ENCODE measurements at regions not wholly inside any gene's neighbourhood (a gene's known extent, or its start where the extent isn't known, plus 50 kb on each side); places are given as distances from the start of the nearest gene placed in this dataset.
"Not testable (repeated sequence)": the region's sequence is repeated elsewhere in the genome, so short reads cannot be mapped to it uniquely, and the experiment has no call there.

DNA sequence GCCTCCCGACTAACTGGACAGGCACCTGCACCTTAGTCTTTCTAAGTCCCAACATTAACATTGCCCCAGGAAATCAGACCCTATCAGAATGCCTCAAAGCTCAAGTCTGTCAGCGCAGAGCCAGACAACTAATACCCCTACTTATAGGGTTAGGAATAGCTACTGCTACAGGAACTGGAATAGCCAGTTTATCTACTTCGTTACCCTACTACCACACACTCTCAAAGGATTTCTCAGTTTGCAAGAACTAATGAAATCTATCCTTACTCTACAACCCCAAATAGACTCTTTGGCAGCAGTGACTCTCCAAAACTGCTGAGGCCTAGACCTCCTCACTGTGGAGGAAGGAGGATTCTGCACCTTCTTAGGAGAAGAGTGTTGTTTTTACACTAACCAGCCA is 88.5 kb downstream of the COPRS start:
- not testable (repeated sequence) for H3K9me3 Mint-ChIP-seq; H3K27ac Mint-ChIP-seq; H3K4me3 Mint-ChIP-seq; H3K27me3 Mint-ChIP-seq (ENCODE audit: low read depth in 3 of 3); H3K36me3 Mint-ChIP-seq; DNase-seq
- H3K4me1 Mint-ChIP-seq: peaks cover 5 to 15% of the 10 kb centered on the region in 2 donors

DNA sequence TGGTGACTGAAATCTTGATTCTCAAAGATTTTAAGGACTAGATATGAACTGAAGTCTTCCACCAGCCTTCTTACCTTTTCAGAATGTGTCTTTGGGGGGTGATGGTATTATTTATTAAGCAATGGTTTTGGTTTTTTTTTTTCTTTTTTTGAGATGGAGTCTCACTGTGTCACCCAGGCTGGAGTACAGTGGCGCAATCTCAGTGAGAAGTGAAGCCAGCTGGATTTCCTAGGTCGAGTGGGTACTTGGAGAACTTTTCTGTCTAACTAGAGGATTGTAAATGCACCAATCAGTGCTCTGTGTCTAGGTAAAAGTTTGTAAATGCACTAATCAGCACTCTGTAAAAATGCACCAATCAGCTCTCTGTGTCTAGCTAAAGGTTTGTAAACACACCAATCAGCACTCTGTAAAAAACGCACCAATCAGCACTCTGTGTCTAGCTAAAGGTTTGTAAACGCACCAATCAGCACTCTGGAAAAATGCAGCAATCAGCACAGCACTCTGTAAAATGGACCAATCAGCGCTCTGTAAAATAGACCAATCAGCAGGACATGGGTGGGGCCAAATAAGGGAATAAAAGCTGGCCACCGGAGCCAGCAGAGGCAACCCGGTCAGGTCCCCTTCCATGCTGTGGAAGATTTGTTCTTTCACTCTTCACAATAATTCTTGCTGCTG is 97.1 kb downstream of the COPRS start:
- not testable (repeated sequence) for H3K27me3 Mint-ChIP-seq (ENCODE audit: low read depth in 3 of 3); H3K36me3 Mint-ChIP-seq; H3K4me1 Mint-ChIP-seq

DNA sequence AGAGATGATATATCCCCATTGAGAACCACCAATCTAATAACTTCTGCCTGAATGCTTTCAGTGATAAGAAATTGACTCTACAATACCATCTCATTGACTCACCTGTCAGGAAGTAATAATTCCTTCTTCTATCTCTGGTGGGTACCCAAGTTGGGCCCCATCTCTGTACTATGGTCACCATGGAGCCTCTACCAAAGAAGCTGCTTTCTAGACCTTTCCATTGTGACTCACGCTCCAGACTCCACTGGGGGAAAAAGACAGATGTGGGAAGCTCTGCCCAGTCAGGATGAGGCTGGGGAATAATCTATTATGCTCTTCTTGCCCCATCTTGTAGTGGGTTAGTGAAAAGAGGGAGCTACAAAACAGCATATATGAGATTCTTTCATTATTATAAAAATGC is 100.4 kb downstream of the COPRS start:
- Mint-ChIP-seq H3K36me3 (no peaks in the 10 kb centered on the region), H3K27ac (no peak overlapping the region), H3K9me3 (no peaks in the 10 kb centered on the region), H3K4me3 (no peak overlapping the region), H3K4me1 (no peaks in the 10 kb centered on the region), H3K27me3 (ENCODE audit: low read depth in 3 of 3) (peaks cover 2 to 6% (median 2%) of the 10 kb centered on the region in 3 donors)
- no peak for DNase-seq

More for the DNA sequence above, 97.1 kb downstream of the COPRS start:
- not testable (repeated sequence) for H3K27ac Mint-ChIP-seq, H3K9me3 Mint-ChIP-seq, DNase-seq, H3K4me3 Mint-ChIP-seq

DNA sequence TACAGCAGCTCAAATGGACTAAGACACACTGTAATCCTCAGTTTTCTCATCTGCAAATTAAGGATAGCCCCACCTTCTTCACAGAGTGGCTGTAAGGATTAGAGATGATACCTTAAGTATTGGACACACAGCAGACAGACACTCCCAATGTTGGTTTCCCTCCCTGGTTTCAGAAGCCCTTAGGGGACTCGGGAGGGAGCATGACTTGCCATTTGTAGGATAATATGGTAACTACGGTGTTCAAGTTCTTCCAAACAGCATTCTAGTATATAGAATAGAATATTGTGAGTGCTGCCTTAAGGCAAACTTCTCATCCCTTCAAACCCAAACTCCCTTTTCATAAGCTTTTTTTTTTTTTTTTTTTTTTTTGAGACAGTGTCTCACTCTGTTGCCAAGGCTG is 101.9 kb downstream of the COPRS start:
- Mint-ChIP-seq H3K4me1 (no peaks in the 10 kb centered on the region), H3K27ac (no peak overlapping the region), H3K36me3 (no peaks in the 10 kb centered on the region), H3K27me3 (ENCODE audit: low read depth in 3 of 3) (peaks cover 0 to 3% (median 1%) of the 10 kb centered on the region in 3 donors), H3K9me3 (no peaks in the 10 kb centered on the region), H3K4me3 (no peak overlapping the region)
- DNase-seq: no peak

DNA sequence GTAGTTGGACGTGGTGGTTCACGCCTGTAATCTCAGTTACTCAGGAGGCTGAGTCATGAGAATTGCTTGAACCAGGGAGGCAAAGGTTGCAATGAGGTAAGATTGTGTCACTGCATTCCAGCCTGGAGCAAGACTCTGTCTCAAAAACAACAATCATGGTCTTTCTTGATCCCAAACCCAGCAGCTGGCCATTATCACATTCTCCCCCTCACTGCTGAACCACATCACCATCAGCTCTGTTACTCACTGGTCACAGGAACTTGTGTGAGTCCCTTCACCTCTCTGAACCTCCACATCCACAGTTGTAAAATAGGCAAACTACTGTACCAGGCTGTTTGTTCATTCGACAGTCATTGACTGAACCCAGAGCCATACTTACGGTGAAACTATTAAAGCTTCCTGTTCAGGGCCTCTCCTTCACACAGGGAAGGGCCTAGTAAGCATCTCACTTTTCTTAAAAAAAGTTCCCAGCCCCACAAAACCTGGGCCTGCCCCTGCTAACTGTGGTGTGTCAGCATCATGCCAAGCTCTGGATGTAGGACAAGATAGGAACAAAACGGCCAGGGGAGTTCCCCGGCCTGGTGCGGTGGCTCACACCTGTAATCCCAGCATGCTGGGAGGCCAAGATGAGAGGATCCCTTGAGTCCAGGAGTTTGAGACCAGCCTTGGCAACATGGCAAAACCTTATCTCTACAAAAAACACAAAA is 104.7 kb downstream of the COPRS start:
- Mint-ChIP-seq H3K4me3 (no peak overlapping the region), H3K4me1 (no peaks in the 10 kb centered on the region), H3K27ac (no peak overlapping the region), H3K9me3 (no peaks in the 10 kb centered on the region), H3K36me3 (no peaks in the 10 kb centered on the region), H3K27me3 (ENCODE audit: low read depth in 3 of 3) (peaks cover 0 to 3% (median 0%) of the 10 kb centered on the region in 3 donors)
- DNase-seq: no peak

DNA sequence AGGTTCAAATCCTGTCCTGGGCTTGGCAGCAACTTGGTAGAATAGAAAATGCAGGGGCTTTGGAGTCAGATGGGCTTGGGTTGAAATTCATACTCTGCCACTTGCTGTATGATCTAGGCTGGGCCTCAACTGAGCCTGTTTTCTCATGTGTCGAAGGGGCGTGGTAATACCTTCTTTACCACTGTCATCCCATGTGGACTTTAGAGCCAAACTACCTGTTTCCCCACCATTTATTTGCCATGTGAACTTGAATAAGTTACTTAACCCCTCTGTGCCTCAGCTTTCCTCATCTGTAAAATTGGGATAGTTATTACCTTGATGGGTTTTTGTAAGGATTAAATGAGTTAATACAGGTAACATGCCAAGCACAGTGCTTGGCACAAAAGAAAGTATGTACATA is 106.0 kb downstream of the COPRS start:
- Mint-ChIP-seq H3K4me1 (no peaks in the 10 kb centered on the region), H3K4me3 (no peak overlapping the region), H3K27ac (no peak overlapping the region), H3K36me3 (no peaks in the 10 kb centered on the region), H3K27me3 (ENCODE audit: low read depth in 3 of 3) (peaks cover 0 to 3% (median 0%) of the 10 kb centered on the region in 3 donors), H3K9me3 (no peaks in the 10 kb centered on the region)
- no peak for DNase-seq

DNA sequence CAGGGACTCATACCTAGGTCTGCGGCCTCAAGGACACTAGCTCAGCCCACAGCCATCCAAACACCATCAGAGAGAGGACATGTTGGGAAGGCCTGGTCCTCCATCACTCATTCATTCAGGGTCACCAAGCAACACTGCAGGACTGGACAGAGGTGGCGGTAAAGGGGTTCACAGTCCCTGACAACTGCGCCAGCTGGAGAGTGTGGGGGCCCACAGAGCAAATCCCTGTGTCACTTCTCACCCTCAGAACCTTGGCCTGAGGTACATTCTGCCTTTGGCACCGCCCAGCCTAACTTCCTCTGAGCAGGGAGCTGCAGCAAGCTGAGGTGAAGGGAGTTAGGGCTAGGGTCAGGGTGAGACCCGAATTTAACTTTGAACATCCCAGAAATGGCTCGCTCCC is 106.5 kb downstream of the COPRS start:
- Mint-ChIP-seq H3K4me3 (no peak overlapping the region), H3K36me3 (no peaks in the 10 kb centered on the region), H3K9me3 (no peaks in the 10 kb centered on the region), H3K4me1 (no peaks in the 10 kb centered on the region), H3K27me3 (ENCODE audit: low read depth in 3 of 3) (peaks cover 0 to 3% (median 0%) of the 10 kb centered on the region in 3 donors), H3K27ac (no peak overlapping the region)
- DNase-seq: no peak

DNA sequence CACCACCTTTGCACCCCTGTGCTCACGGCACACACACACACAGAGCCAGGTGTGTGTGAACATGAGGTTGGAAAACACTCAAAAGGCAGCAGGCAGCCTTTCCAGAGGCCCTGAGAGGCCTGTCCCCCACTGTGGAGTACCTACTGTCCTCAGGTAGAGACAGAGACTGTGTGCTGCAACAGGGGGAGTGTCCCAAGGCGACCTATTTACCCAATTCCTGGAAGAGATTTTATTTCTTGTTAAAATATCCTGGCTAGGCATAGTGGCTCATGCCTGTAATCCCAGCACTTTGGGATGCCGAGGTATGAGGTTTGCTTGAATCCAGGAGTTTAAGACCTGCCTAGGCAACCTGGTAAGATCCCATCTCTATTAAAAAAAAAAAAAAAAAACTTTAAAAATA is 108.5 kb downstream of the COPRS start:
- no peaks in the 10 kb centered on the region for H3K9me3 Mint-ChIP-seq
- no peak overlapping the region for H3K27ac Mint-ChIP-seq
- peaks cover 0 to 2% (median 0%) of the 10 kb centered on the region in 3 donors for H3K27me3 Mint-ChIP-seq (ENCODE audit: low read depth in 3 of 3)
- no peak for DNase-seq
- H3K36me3 Mint-ChIP-seq: no peaks in the 10 kb centered on the region
- H3K4me1 Mint-ChIP-seq: no peaks in the 10 kb centered on the region
- H3K4me3 Mint-ChIP-seq: no peak overlapping the region

DNA sequence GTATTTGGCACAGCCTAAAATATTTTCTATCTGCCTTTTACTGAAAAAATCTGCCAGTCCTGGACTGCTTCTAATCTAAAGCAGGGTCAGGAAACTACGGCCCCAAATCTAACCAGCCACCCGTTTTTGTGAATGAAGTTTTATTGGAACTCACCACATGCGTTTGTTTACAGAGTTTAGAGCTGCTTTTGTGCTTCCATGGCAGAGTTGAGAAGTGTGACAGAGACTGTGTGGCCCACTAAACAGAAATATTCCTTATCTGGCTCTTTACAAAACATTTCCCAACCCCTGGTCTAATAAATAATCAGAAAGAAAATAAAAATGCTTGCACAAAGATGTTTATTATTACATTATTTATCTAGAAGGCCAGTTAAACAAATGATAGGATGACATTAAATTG is 110.2 kb downstream of the COPRS start:
- H3K36me3 Mint-ChIP-seq: no peaks in the 10 kb centered on the region
- no peaks in the 10 kb centered on the region for H3K9me3 Mint-ChIP-seq
- no peak overlapping the region for H3K4me3 Mint-ChIP-seq
- DNase-seq: no peak
- H3K27me3 Mint-ChIP-seq (ENCODE audit: low read depth in 3 of 3): peaks cover 0 to 7% (median 2%) of the 10 kb centered on the region in 3 donors
- H3K4me1 Mint-ChIP-seq: no peaks in the 10 kb centered on the region
- no peak overlapping the region for H3K27ac Mint-ChIP-seq

DNA sequence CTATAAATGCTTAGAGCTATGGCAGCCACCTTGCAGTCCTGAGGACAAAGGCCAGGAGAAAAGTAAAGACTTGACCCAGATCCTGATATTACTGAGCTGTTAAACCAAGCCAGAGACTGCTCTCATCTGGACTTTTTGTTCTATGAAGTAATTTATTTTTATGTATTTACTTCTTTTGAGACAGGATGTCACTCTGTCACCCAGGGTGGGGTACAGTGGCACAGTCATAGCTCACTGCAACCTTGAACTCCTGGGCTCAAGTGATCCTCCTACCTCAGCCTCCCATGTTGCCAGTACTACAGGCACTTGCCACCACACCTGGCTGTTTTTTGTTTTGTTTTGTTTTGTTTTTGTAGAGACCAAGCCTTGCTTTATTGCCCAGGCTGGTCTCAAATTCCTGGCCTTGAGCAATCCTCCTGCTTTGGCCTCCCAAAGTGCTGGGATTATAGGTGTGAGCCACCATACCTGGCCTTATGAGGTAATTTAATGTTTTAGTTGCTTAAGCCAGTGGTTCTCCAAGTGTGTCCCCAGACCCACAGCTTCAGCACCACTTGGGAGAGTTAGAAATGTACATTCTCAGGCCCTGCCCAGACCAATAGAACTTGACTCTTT is 112.1 kb downstream of the COPRS start:
- H3K27me3 Mint-ChIP-seq (ENCODE audit: low read depth in 3 of 3): peaks cover 0 to 11% (median 2%) of the 10 kb centered on the region in 3 donors
- no peaks in the 10 kb centered on the region for H3K36me3 Mint-ChIP-seq
- no peak overlapping the region for H3K4me3 Mint-ChIP-seq
- H3K4me1 Mint-ChIP-seq: no peaks in the 10 kb centered on the region
- H3K9me3 Mint-ChIP-seq: no peaks in the 10 kb centered on the region
- no peak for DNase-seq
- no peak overlapping the region for H3K27ac Mint-ChIP-seq

DNA sequence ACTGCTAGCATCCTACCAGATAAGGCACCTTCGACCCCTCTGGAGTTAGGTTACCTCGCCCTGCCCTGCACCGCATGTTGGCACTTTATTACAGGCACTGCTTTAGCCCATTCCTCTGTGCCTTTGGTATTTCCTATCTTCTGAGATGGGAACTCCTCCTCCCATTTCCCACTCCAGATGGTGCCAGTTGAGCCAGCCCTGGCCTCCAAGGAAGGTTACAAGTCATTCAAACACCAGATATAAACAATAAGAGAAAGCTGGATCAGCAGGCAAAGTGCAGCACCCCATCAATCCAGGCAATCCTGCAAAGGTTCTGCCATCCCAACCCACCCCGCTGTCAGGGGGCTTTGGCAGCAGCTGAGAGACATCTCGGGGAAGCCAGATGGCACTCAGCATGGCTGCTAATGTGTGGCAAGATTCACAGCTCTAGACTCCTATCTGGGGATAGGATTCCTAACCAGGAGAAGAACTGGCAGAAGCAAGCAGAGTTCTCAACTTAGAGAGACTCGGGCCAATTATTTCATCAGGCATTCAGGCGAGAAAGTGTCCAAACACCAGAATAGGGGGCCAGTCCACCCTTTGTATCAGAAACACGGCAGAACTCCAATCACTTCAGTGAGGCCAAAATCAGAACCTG is 113.0 kb downstream of the COPRS start:
- Mint-ChIP-seq H3K4me1 (no peaks in the 10 kb centered on the region), H3K9me3 (no peaks in the 10 kb centered on the region), H3K27me3 (ENCODE audit: low read depth in 3 of 3) (peaks cover 0 to 11% (median 2%) of the 10 kb centered on the region in 3 donors), H3K27ac (no peak overlapping the region), H3K36me3 (no peaks in the 10 kb centered on the region), H3K4me3 (no peak overlapping the region)
- no peak for DNase-seq

DNA sequence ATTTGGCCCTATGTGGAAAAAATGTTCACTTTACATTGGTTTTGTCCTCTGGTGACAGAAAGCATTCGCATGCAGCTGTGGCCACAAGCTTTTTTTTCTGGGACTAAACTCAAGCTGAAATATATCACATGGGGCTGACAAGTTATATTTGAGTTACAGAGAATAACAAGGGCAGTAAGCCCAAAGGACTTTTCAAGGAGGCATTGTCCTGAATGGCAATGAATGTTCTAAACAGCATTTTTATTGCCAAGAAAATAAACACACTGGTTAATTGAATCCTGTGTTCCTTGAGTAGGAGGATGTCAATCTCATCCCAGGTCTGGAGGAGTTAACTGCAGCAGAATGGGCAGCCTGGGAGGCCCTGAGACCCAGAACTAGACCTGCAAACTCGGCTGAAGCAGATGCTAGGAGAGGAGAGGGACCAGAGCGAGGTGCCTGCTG is 114.5 kb downstream of the COPRS start:
- H3K4me3 Mint-ChIP-seq: no peak overlapping the region
- peaks cover 0 to 11% (median 6%) of the 10 kb centered on the region in 3 donors for H3K27me3 Mint-ChIP-seq (ENCODE audit: low read depth in 3 of 3)
- no peak overlapping the region for H3K27ac Mint-ChIP-seq
- no peaks in the 10 kb centered on the region for H3K36me3 Mint-ChIP-seq
- no peaks in the 10 kb centered on the region for H3K9me3 Mint-ChIP-seq
- H3K4me1 Mint-ChIP-seq: no peaks in the 10 kb centered on the region
- no peak for DNase-seq

DNA sequence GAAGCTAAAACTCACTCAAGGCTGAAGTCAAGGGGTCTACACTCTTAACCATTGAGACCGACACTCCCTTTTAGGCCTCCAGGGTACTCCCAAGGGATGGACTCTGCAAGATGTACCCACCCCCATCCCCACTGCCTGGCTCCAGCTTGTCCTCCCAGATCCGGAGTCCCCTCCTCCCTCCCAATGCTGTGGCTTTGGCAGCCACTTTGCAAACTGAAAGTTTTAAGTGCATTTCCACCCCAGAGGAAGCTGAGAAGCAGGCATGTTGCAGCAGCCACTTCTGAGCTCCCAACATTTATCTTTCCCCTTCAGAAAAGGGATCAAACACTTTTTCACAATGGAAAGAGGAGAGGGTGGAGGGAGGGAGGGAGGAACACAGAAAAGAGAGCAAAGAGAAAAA is 115.2 kb downstream of the COPRS start:
- no peaks in the 10 kb centered on the region for H3K4me1 Mint-ChIP-seq
- DNase-seq: no peak
- no peak overlapping the region for H3K4me3 Mint-ChIP-seq
- H3K27ac Mint-ChIP-seq: no peak overlapping the region
- H3K36me3 Mint-ChIP-seq: no peaks in the 10 kb centered on the region
- no peaks in the 10 kb centered on the region for H3K9me3 Mint-ChIP-seq
- H3K27me3 Mint-ChIP-seq (ENCODE audit: low read depth in 3 of 3): peaks cover 0 to 11% (median 6%) of the 10 kb centered on the region in 3 donors

DNA sequence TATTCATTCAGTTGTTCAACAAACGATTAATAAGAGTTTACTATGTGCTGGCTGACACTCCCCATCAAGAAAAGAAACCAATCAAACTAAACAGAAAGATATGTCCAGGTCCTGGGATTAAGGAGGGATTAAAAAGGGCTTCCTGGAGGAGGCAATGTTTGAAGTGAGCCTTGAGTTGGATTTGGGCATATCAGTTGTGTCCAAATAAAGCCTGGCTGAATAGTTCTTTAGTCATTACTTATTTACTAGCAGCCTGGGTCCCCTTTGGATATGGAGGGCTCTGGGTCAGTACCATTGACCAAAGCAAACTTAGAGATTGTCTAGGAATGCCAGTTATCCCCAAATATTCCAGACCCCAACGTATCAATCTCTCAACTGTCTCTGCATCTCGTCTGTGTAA is 117.7 kb downstream of the COPRS start:
- H3K36me3 Mint-ChIP-seq: no peaks in the 10 kb centered on the region

More for the DNA sequence above, 117.7 kb downstream of the COPRS start:
- no peak for DNase-seq
- Mint-ChIP-seq H3K9me3 (no peaks in the 10 kb centered on the region), H3K27me3 (ENCODE audit: low read depth in 3 of 3) (peaks cover 3 to 11% (median 6%) of the 10 kb centered on the region in 3 donors), H3K27ac (no peak overlapping the region), H3K4me1 (no peaks in the 10 kb centered on the region), H3K4me3 (no peak overlapping the region)
